ENCODE measurements at regions not wholly inside any gene's neighbourhood (a gene's known extent, or its start where the extent isn't known, plus 50 kb on each side); places are given as distances from the start of the nearest gene placed in this dataset.

GRCh38 chr4:95929448-95930064 lies 89.7 kb downstream of the PDHA2 start:
- Histone ChIP-seq H2AFZ (ENCODE audit: low read length) (no peak overlapping the region), H3K27me3 (ENCODE audit: insufficient read depth, low read length) (no peaks in the 10 kb centered on the region), H3K27ac (ENCODE audit: low read depth, low read length) (no peak overlapping the region), H3K79me2 (ENCODE audit: insufficient read depth, low read length) (no peaks in the 10 kb centered on the region), H3K36me3 (ENCODE audit: insufficient read depth, low read length) (no peaks in the 10 kb centered on the region), H3K4me3 (ENCODE audit: insufficient read depth, low read length) (no peak overlapping the region), H3K4me2 (ENCODE audit: insufficient read depth, low read length) (no peak overlapping the region), H3K9me3 (ENCODE audit: low read depth, low read length) (no peaks in the 10 kb centered on the region), H4K20me1 (ENCODE audit: insufficient read depth, low read length) (no peaks in the 10 kb centered on the region), H3K4me1 (ENCODE audit: insufficient read depth, low read length) (no peaks in the 10 kb centered on the region)
- no peak for TF ChIP-seq CTCF (IDR thresholded peaks at IDR 0.05; ENCODE audit: extremely low read depth, low read depth, low read length)
- no peak for DNase-seq (ENCODE audit: insufficient read length, low spot score, missing footprints)

- H3K36me3 ChIP-seq (ENCODE audit: insufficient read depth, low read length) = no peaks in the 10 kb centered on the region
- no peak overlapping the region for H3K4me2 ChIP-seq (ENCODE audit: insufficient read depth, low read length)
- no peaks in the 10 kb centered on the region for H3K79me2 ChIP-seq (ENCODE audit: insufficient read depth, low read length)
- no peak for TF ChIP-seq CTCF (IDR thresholded peaks at IDR 0.05; ENCODE audit: extremely low read depth, low read depth, low read length)
- no peak overlapping the region for H2AFZ ChIP-seq (ENCODE audit: low read length)
- H3K27ac ChIP-seq (ENCODE audit: low read depth, low read length) = no peak overlapping the region
- no peaks in the 10 kb centered on the region for H4K20me1 ChIP-seq (ENCODE audit: insufficient read depth, low read length)
- no peaks in the 10 kb centered on the region for H3K9me3 ChIP-seq (ENCODE audit: low read depth, low read length)
- no peaks in the 10 kb centered on the region for H3K4me1 ChIP-seq (ENCODE audit: insufficient read depth, low read length)
- DNase-seq (ENCODE audit: insufficient read length, low spot score, missing footprints) = no peak
- H3K4me3 ChIP-seq (ENCODE audit: insufficient read depth, low read length) = no peak overlapping the region
- H3K27me3 ChIP-seq (ENCODE audit: insufficient read depth, low read length) = no peaks in the 10 kb centered on the region
Observed at GRCh38 chr4:95939141-95939540, 99.2 kb downstream of the PDHA2 start.

GRCh38 chr4:95949136-95949765 lies 109.4 kb downstream of the PDHA2 start:
- H3K4me1 ChIP-seq (ENCODE audit: insufficient read depth, low read length) = no peaks in the 10 kb centered on the region
- no peak for DNase-seq (ENCODE audit: insufficient read length, low spot score, missing footprints)

More at GRCh38 chr4:95949136-95949765, 109.4 kb downstream of the PDHA2 start:
- no peak overlapping the region for H3K27ac ChIP-seq (ENCODE audit: low read depth, low read length)
- H3K9me3 ChIP-seq (ENCODE audit: low read depth, low read length) = no peaks in the 10 kb centered on the region
- H3K4me3 ChIP-seq (ENCODE audit: insufficient read depth, low read length) = no peak overlapping the region
- TF ChIP-seq CTCF (IDR thresholded peaks at IDR 0.05; ENCODE audit: extremely low read depth, low read depth, low read length) = no peak
- H2AFZ ChIP-seq (ENCODE audit: low read length) = no peak overlapping the region
- H3K4me2 ChIP-seq (ENCODE audit: insufficient read depth, low read length) = no peak overlapping the region
- H3K79me2 ChIP-seq (ENCODE audit: insufficient read depth, low read length) = no peaks in the 10 kb centered on the region
- H3K27me3 ChIP-seq (ENCODE audit: insufficient read depth, low read length) = no peaks in the 10 kb centered on the region
- H4K20me1 ChIP-seq (ENCODE audit: insufficient read depth, low read length) = no peaks in the 10 kb centered on the region
- H3K36me3 ChIP-seq (ENCODE audit: insufficient read depth, low read length) = no peaks in the 10 kb centered on the region
